Kidney (tissue), 13 donors: ENCODE measurements at regions not wholly inside any gene's neighbourhood (a gene's known extent, or its start where the extent isn't known, plus 50 kb on each side); places are given as distances from the start of the nearest gene placed in this dataset.

Source experiments
- DNase-seq, 5 donors: peaks; one replicate each; pipeline ENCODE4 v3.0.0-alpha.2; 2013 to 2020
- FAIRE-seq: peaks from 2 replicates; lab custom pipeline; 2012; peaks lifted over from hg19 to GRCh38; lab: Jason Lieb, UNC
- H3K27ac ChIP-seq, 2 donors: one replicate each; pipeline ENCODE4 v1.7.0; 2013; ENCODE audit warnings: low read depth in 2 of 2, low read length in 2 of 2, inconsistent platforms in 1 of 2
- H3K27me3 ChIP-seq: one replicate; pipeline ENCODE4 v1.7.1; 2013; ENCODE audit warnings: low read length, inconsistent platforms; ENCODE audit not compliant: control insufficient read depth, insufficient read depth
- H3K36me3 ChIP-seq, 3 donors: one replicate each; pipeline versions ENCODE4 v1.7.0 to v1.7.1; 2013; ENCODE audit warnings: low read length in 3 of 3, control low read depth in 1 of 3, inconsistent platforms in 1 of 3; ENCODE audit not compliant: insufficient read depth in 3 of 3, control insufficient read depth in 2 of 3
- H3K4me1 ChIP-seq, 3 donors: one replicate each; pipeline versions ENCODE4 v1.7.0 to v1.7.1; 2013; ENCODE audit warnings: low read length in 3 of 3, inconsistent platforms in 1 of 3, low read depth in 1 of 3; ENCODE audit not compliant: control insufficient read depth in 2 of 3, insufficient read depth in 2 of 3
- H3K4me3 ChIP-seq, 3 donors: one replicate each; pipeline versions ENCODE4 v1.7.0 to v1.8.1; 2013; ENCODE audit warnings: low read length in 3 of 3, control low read depth in 1 of 3, inconsistent platforms in 1 of 3
- H3K9ac ChIP-seq, 3 donors: one replicate each; pipeline versions ENCODE4 v1.7.0 to v1.7.1; 2013; ENCODE audit warnings: low read length in 3 of 3, control low read depth in 1 of 3, inconsistent platforms in 1 of 3
- H3K9me3 ChIP-seq, 3 donors: one replicate each; pipeline versions ENCODE4 v1.7.0 to v1.7.1; 2013; ENCODE audit warnings: low read length in 3 of 3, control low read depth in 1 of 3, inconsistent platforms in 1 of 3; ENCODE audit not compliant: control insufficient read depth in 2 of 3, insufficient read depth in 1 of 3
- intact Hi-C: fragments of 100-400 bp; cut with DNase I; formaldehyde crosslinking; loops from one replicate; pipeline ENCODE4 v1.11.1; 2022
- TF ChIP-seq, protein P1 (sequence below): IDR thresholded peaks from 3 replicates; pipeline ENCODE4 v1.5.1; 2012; ENCODE audit warnings: mild to moderate bottlenecking, moderate library complexity, borderline replicate concordance; ENCODE audit not compliant: insufficient read depth; ENCODE audit errors: extremely low read depth
- donor health status: control.
- donor health status: control.
- donor health status: control.
- donor health status: control.
- donor health status: control.
- donor health status: DM: yes; HTN: yes; CAD: no.
- donor health status: Normal renal cell carcinoma (clear cell type).

DNA sequence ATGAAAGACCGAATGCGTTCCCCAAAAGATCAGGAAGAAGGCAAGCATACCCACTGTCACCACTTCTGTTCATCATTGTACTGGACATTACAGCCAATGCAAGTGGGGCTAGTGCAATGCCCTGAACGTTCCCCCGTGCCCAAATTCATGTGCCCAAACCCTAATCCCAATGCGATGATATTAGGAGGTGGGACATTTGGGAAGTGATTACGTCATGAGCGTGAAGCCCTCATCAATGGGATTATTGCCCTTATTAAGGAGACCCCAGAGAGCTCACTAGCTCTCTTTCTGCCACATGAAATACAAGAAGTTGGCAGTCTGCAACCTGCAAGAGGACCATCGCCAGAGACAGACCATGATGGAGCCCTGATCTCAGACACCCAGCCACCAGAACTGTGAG lies 511.4 kb upstream of the TPK1 start:
- Histone ChIP-seq H3K27me3 (no peaks in the 10 kb centered on the region), H3K4me1 (no peaks in the 10 kb centered on the region), H3K9me3 (no peaks in the 10 kb centered on the region), H3K36me3 (no peaks in the 10 kb centered on the region), H3K4me3 (no peak overlapping the region), H3K9ac (no peak overlapping the region), H3K27ac (no peak overlapping the region)
- TF ChIP-seq, protein P1, sequence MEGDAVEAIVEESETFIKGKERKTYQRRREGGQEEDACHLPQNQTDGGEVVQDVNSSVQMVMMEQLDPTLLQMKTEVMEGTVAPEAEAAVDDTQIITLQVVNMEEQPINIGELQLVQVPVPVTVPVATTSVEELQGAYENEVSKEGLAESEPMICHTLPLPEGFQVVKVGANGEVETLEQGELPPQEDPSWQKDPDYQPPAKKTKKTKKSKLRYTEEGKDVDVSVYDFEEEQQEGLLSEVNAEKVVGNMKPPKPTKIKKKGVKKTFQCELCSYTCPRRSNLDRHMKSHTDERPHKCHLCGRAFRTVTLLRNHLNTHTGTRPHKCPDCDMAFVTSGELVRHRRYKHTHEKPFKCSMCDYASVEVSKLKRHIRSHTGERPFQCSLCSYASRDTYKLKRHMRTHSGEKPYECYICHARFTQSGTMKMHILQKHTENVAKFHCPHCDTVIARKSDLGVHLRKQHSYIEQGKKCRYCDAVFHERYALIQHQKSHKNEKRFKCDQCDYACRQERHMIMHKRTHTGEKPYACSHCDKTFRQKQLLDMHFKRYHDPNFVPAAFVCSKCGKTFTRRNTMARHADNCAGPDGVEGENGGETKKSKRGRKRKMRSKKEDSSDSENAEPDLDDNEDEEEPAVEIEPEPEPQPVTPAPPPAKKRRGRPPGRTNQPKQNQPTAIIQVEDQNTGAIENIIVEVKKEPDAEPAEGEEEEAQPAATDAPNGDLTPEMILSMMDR = no peak
- DNase-seq (no peak), FAIRE-seq (no peak)
- intact Hi-C loops = no loop called here

DNA sequence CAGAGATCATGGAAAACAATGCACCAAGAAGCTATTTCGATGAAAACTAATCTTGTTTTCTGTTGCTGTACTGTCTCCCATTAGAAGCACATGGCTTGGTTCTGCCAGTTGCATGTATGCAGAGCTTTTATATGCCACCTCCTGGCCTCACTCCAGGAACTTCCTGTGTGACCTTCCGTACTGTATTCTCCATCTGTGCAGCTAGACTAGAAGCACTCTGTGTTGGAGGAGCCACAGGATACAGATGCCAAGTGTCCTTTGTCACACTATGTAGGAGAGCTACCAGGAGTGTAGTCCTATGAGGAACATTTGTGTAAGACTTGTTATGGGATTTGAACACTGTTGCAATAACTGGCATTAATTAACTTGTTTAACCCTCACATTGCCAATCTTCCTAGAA lies 503.5 kb upstream of the TPK1 start:
- H3K9ac ChIP-seq = no peak overlapping the region
- H3K36me3 ChIP-seq = no peaks in the 10 kb centered on the region
- no peaks in the 10 kb centered on the region for H3K4me1 ChIP-seq
- FAIRE-seq (no peak), DNase-seq (no peak)
- TF ChIP-seq, protein P1 = no peak
- no peak overlapping the region for H3K27ac ChIP-seq
- H3K9me3 ChIP-seq = no peaks in the 10 kb centered on the region
- no peak overlapping the region for H3K4me3 ChIP-seq
- H3K27me3 ChIP-seq = no peaks in the 10 kb centered on the region
- intact Hi-C loops = no loop called here

GRCh38 chr7:145331522-145331921 lies 495.7 kb upstream of the TPK1 start:
- H3K27ac ChIP-seq = no peak overlapping the region
- no peaks in the 10 kb centered on the region for H3K36me3 ChIP-seq
- H3K9me3 ChIP-seq = no peaks in the 10 kb centered on the region
- H3K4me3 ChIP-seq = no peak overlapping the region
- H3K27me3 ChIP-seq = no peaks in the 10 kb centered on the region
- no peak overlapping the region for H3K9ac ChIP-seq
- FAIRE-seq = no peak
- H3K4me1 ChIP-seq = no peaks in the 10 kb centered on the region
- TF ChIP-seq, protein P1 = no peak
- DNase-seq = no peak
- intact Hi-C loops = no loop called here

DNA sequence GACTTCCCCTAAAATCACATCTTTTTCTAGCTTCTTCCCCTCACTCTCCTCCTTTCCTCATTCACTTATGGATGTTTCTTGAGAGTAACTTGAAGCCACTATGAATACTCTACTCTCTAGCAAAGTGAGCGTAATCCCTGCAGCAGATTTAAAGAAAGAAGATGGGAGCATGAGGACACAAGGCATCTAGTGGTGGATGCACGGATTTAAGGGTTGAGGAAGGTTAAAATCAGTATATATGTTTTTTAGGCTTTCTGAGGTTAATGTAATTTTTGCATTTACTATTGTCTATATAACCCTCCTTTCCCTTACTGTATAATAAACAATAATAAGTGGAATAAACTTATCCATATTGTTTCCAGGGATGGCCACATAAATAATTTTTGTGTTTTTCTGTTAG lies 495.2 kb upstream of the TPK1 start:
- no peak overlapping the region for H3K4me3 ChIP-seq
- DNase-seq (peak in 1 of 5 donors; percentile 9), FAIRE-seq (no peak)
- no peaks in the 10 kb centered on the region for H3K9me3 ChIP-seq
- no peaks in the 10 kb centered on the region for H3K4me1 ChIP-seq
- H3K27ac ChIP-seq = no peak overlapping the region
- intact Hi-C loops = no loop called here
- TF ChIP-seq, protein P1 = no peak
- H3K27me3 ChIP-seq = no peaks in the 10 kb centered on the region
- H3K9ac ChIP-seq = no peak overlapping the region
- no peaks in the 10 kb centered on the region for H3K36me3 ChIP-seq
